CD8-positive, alpha-beta memory T cell (primary cell): ENCODE measurements at regions not wholly inside any gene's neighbourhood (a gene's known extent, or its start where the extent isn't known, plus 50 kb on each side); places are given as distances from the start of the nearest gene placed in this dataset.
A peak's percentile ranks its signal among the peaks of the same experiment; 100 is the strongest.

Experiments
- CTCF ChIA-PET: fragments of 350-600 bp; sonication (Branson Sonifier 250); formaldehyde crosslinking; loops from one replicate; lab custom pipeline; 2021; ENCODE audit warnings: antibody characterized with exemption; lab: Charles Lee
- POLR2A ChIA-PET: fragments of 350-600 bp; sonication (Branson Sonifier 250); formaldehyde crosslinking; loops from one replicate; lab custom pipeline; 2021; ENCODE audit warnings: antibody characterized with exemption; lab: Charles Lee
- DNase-seq, 5 donors: peaks; one replicate each; pipeline versions ENCODE4 v3.0.0 to v3.0.0-alpha.2; 2020 to 2022; ENCODE audit warnings: mixed read lengths in 1 of 5
- H3K27ac ChIP-seq: one replicate; pipeline ENCODE4 v1.7.0; 2013; ENCODE audit warnings: low read depth, mild to moderate bottlenecking, low read length, moderate library complexity
- H3K27me3 ChIP-seq: 2 replicates; pipeline ENCODE4 v1.7.0; 2013; ENCODE audit warnings: low read length, mild to moderate bottlenecking; ENCODE audit not compliant: insufficient read depth, poor library complexity, severe bottlenecking
- H3K36me3 ChIP-seq: 2 replicates; pipeline ENCODE4 v1.7.0; 2013; ENCODE audit warnings: mild to moderate bottlenecking, low read length, moderate library complexity; ENCODE audit not compliant: insufficient read depth
- H3K4me1 ChIP-seq: 2 replicates; pipeline ENCODE4 v1.7.0; 2013; ENCODE audit warnings: mild to moderate bottlenecking, low read length, moderate library complexity; ENCODE audit not compliant: insufficient read depth
- H3K4me3 ChIP-seq: 2 replicates; pipeline ENCODE4 v1.7.0; 2013; ENCODE audit warnings: mild to moderate bottlenecking, low read length
- H3K9me3 ChIP-seq: 2 replicates; pipeline ENCODE4 v1.7.0; 2013; ENCODE audit warnings: mild to moderate bottlenecking, low read length
- H3K27ac Mint-ChIP-seq, 8 donors: one replicate each; pipeline ENCODE4 v1.8.0; 2020 to 2021; ENCODE audit warnings: mixed read lengths in 8 of 8, mild to moderate bottlenecking in 6 of 8, inconsistent platforms in 3 of 8, moderate library complexity in 3 of 8
- H3K27me3 Mint-ChIP-seq, 2 donors: one replicate each; pipeline ENCODE4 v1.8.0; 2020 to 2021; ENCODE audit warnings: mixed read lengths in 2 of 2, mild to moderate bottlenecking in 1 of 2, moderate library complexity in 1 of 2
- H3K36me3 Mint-ChIP-seq, 3 donors: one replicate each; pipeline ENCODE4 v1.8.0; 2020 to 2021; ENCODE audit warnings: mixed read lengths in 3 of 3, inconsistent platforms in 1 of 3, mild to moderate bottlenecking in 1 of 3
- H3K4me1 Mint-ChIP-seq, 3 donors: one replicate each; pipeline ENCODE4 v1.8.0; 2020 to 2021; ENCODE audit warnings: mixed read lengths in 3 of 3, inconsistent platforms in 1 of 3, mild to moderate bottlenecking in 1 of 3
- H3K4me3 Mint-ChIP-seq, 7 donors: one replicate each; pipeline ENCODE4 v1.8.0; 2020 to 2021; ENCODE audit warnings: mixed read lengths in 7 of 7, mild to moderate bottlenecking in 6 of 7, moderate library complexity in 4 of 7, inconsistent platforms in 2 of 7
- H3K9me3 Mint-ChIP-seq, 5 donors: one replicate each; pipeline ENCODE4 v1.8.0; 2020 to 2022; ENCODE audit warnings: mixed read lengths in 5 of 5, mild to moderate bottlenecking in 3 of 5, moderate library complexity in 2 of 5, inconsistent platforms in 1 of 5

- H3K4me3 ChIP-seq = no peak overlapping the region
- peaks cover 0 to 4% (median 0%) of the 10 kb centered on the region in 3 donors for H3K36me3 Mint-ChIP-seq
- H3K4me3 Mint-ChIP-seq = peak overlapping the region in 2 of 7 donors; percentile 2
- H3K36me3 ChIP-seq = no peaks in the 10 kb centered on the region
- H3K27me3 Mint-ChIP-seq = peaks cover 10 to 64% of the 10 kb centered on the region in 2 donors
- DNase-seq = no peak
- no peaks in the 10 kb centered on the region for H3K4me1 ChIP-seq
- peaks cover 0 to 5% (median 0%) of the 10 kb centered on the region in 5 donors for H3K9me3 Mint-ChIP-seq
- no peak overlapping the region for H3K27ac ChIP-seq
- H3K27me3 ChIP-seq = no peaks in the 10 kb centered on the region
- ChIA-PET CTCF (no interaction called here), POLR2A (no interaction called here)
- H3K27ac Mint-ChIP-seq = no peak overlapping the region
- no peaks in the 10 kb centered on the region for H3K9me3 ChIP-seq
- H3K4me1 Mint-ChIP-seq = peaks cover 0 to 4% (median 4%) of the 10 kb centered on the region in 3 donors
Observed at GRCh38 chr10:111177379-111177778, 100.5 kb downstream of the ADRA2A start.

- DNase-seq = no peak
- no peak overlapping the region for H3K4me3 ChIP-seq
- H3K36me3 ChIP-seq = no peaks in the 10 kb centered on the region
- Mint-ChIP-seq H3K36me3 (peaks cover 0 to 4% (median 0%) of the 10 kb centered on the region in 3 donors), H3K27ac (no peak overlapping the region), H3K4me1 (peaks cover 0 to 4% (median 4%) of the 10 kb centered on the region in 3 donors), H3K27me3 (peaks cover 7 to 52% of the 10 kb centered on the region in 2 donors), H3K4me3 (no peak overlapping the region), H3K9me3 (peaks cover 0 to 3% (median 0%) of the 10 kb centered on the region in 5 donors)
- H3K4me1 ChIP-seq = no peaks in the 10 kb centered on the region
- no peak overlapping the region for H3K27ac ChIP-seq
- H3K9me3 ChIP-seq = no peaks in the 10 kb centered on the region
- no peaks in the 10 kb centered on the region for H3K27me3 ChIP-seq
- ChIA-PET POLR2A (no interaction called here), CTCF (no interaction called here)
Observed at GRCh38 chr10:111179514-111179913, 102.7 kb downstream of the ADRA2A start.

GRCh38 chr10:111186358-111186757 is 109.5 kb downstream of the ADRA2A start:
- H3K9me3 Mint-ChIP-seq = no peaks in the 10 kb centered on the region
- no peaks in the 10 kb centered on the region for H3K9me3 ChIP-seq
- H3K4me3 ChIP-seq = no peak overlapping the region
- no peak overlapping the region for H3K27ac Mint-ChIP-seq
- H3K4me1 ChIP-seq = no peaks in the 10 kb centered on the region
- no peak for DNase-seq
- no peak overlapping the region for H3K4me3 Mint-ChIP-seq
- H3K36me3 ChIP-seq = no peaks in the 10 kb centered on the region
- ChIA-PET POLR2A (no interaction called here), CTCF (no interaction called here)
- H3K27me3 ChIP-seq = no peaks in the 10 kb centered on the region
- H3K27me3 Mint-ChIP-seq = peaks cover 8 to 16% of the 10 kb centered on the region in 2 donors
- no peaks in the 10 kb centered on the region for H3K36me3 Mint-ChIP-seq
- H3K27ac ChIP-seq = no peak overlapping the region
- H3K4me1 Mint-ChIP-seq = no peaks in the 10 kb centered on the region

DNA sequence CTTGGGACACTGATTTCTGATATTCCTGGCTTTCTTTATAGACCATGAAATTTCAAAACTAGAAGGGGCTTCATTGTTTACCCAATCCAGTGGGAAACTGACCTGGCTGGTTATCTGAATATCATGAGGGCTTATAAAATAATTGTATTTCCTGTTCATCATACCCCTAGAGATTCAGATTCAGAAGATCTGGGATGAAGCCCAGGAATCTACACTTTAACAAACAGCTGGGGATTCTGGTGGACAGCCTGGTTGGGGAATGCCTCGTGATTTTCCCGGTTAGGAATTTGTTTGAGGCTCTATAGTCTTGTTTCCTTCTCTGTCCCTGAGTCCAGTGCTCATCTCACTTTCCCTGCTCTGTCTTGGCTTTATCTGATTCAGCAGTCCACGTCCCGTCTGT is 110.3 kb downstream of the ADRA2A start:
- Mint-ChIP-seq H3K36me3 (no peaks in the 10 kb centered on the region), H3K27ac (no peak overlapping the region), H3K27me3 (peaks cover 8 to 14% of the 10 kb centered on the region in 2 donors), H3K4me1 (no peaks in the 10 kb centered on the region), H3K4me3 (no peak overlapping the region), H3K9me3 (no peaks in the 10 kb centered on the region)
- no peaks in the 10 kb centered on the region for H3K9me3 ChIP-seq
- ChIA-PET CTCF (no interaction called here), POLR2A (no interaction called here)
- H3K4me3 ChIP-seq = no peak overlapping the region
- H3K27me3 ChIP-seq = no peaks in the 10 kb centered on the region
- H3K36me3 ChIP-seq = no peaks in the 10 kb centered on the region
- H3K27ac ChIP-seq = no peak overlapping the region
- no peaks in the 10 kb centered on the region for H3K4me1 ChIP-seq
- DNase-seq = no peak

GRCh38 chr10:111199587-111199986 is 122.8 kb downstream of the ADRA2A start:
- H3K4me3 Mint-ChIP-seq = no peak overlapping the region
- POLR2A ChIA-PET = no interaction called here
- no peak overlapping the region for H3K27ac ChIP-seq
- H3K27me3 ChIP-seq = no peaks in the 10 kb centered on the region
- no peaks in the 10 kb centered on the region for H3K4me1 ChIP-seq
- no peak overlapping the region for H3K4me3 ChIP-seq
- no peaks in the 10 kb centered on the region for H3K4me1 Mint-ChIP-seq
- H3K27me3 Mint-ChIP-seq = peaks cover 13 to 58% of the 10 kb centered on the region in 2 donors
- H3K9me3 Mint-ChIP-seq = peaks cover 0 to 5% (median 3%) of the 10 kb centered on the region in 5 donors
- CTCF ChIA-PET = no interaction called here
- H3K36me3 Mint-ChIP-seq = no peaks in the 10 kb centered on the region
- H3K9me3 ChIP-seq = no peaks in the 10 kb centered on the region
- no peak for DNase-seq
- no peak overlapping the region for H3K27ac Mint-ChIP-seq
- no peaks in the 10 kb centered on the region for H3K36me3 ChIP-seq

- H3K4me1 ChIP-seq = no peaks in the 10 kb centered on the region
- Mint-ChIP-seq H3K9me3 (peaks cover 0 to 2% (median 0%) of the 10 kb centered on the region in 5 donors), H3K4me1 (no peaks in the 10 kb centered on the region), H3K36me3 (no peaks in the 10 kb centered on the region), H3K27me3 (peaks cover 14 to 52% of the 10 kb centered on the region in 2 donors), H3K27ac (no peak overlapping the region), H3K4me3 (no peak overlapping the region)
- H3K27ac ChIP-seq = no peak overlapping the region
- POLR2A ChIA-PET = no interaction called here
- CTCF ChIA-PET = no interaction called here
- no peaks in the 10 kb centered on the region for H3K36me3 ChIP-seq
- no peak for DNase-seq
- H3K4me3 ChIP-seq = no peak overlapping the region
- no peaks in the 10 kb centered on the region for H3K27me3 ChIP-seq
- H3K9me3 ChIP-seq = no peaks in the 10 kb centered on the region
Observed at GRCh38 chr10:111200505-111201186, 123.8 kb downstream of the ADRA2A start.

GRCh38 chr10:111203615-111204014 is 126.8 kb downstream of the ADRA2A start:
- Histone ChIP-seq H3K36me3 (no peaks in the 10 kb centered on the region), H3K27me3 (no peaks in the 10 kb centered on the region), H3K4me1 (no peaks in the 10 kb centered on the region), H3K4me3 (no peak overlapping the region), H3K27ac (no peak overlapping the region), H3K9me3 (no peaks in the 10 kb centered on the region)
- no peak overlapping the region for H3K4me3 Mint-ChIP-seq
- H3K36me3 Mint-ChIP-seq = no peaks in the 10 kb centered on the region
- CTCF ChIA-PET = no interaction called here
- H3K4me1 Mint-ChIP-seq = no peaks in the 10 kb centered on the region
- POLR2A ChIA-PET = no interaction called here
- H3K27me3 Mint-ChIP-seq = peaks cover 11 to 45% of the 10 kb centered on the region in 2 donors
- DNase-seq = no peak
- H3K27ac Mint-ChIP-seq = no peak overlapping the region
- H3K9me3 Mint-ChIP-seq = peaks cover 0 to 2% (median 0%) of the 10 kb centered on the region in 5 donors

GRCh38 chr10:111204838-111205237 is 128.0 kb downstream of the ADRA2A start:
- H3K9me3 Mint-ChIP-seq = peaks cover 0 to 2% (median 0%) of the 10 kb centered on the region in 5 donors

More at GRCh38 chr10:111204838-111205237, 128.0 kb downstream of the ADRA2A start:
- Mint-ChIP-seq H3K27me3 (peaks cover 10 to 39% of the 10 kb centered on the region in 2 donors), H3K4me3 (no peak overlapping the region), H3K4me1 (no peaks in the 10 kb centered on the region), H3K36me3 (no peaks in the 10 kb centered on the region), H3K27ac (no peak overlapping the region)
- Histone ChIP-seq H3K27me3 (no peaks in the 10 kb centered on the region), H3K4me3 (no peak overlapping the region), H3K27ac (no peak overlapping the region), H3K9me3 (no peaks in the 10 kb centered on the region), H3K36me3 (no peaks in the 10 kb centered on the region), H3K4me1 (no peaks in the 10 kb centered on the region)
- POLR2A ChIA-PET = no interaction called here
- DNase-seq = no peak
- CTCF ChIA-PET = no interaction called here
